Caco-2 (cell line): ENCODE measurements at regions not wholly inside any gene's neighbourhood (a gene's known extent, or its start where the extent isn't known, plus 50 kb on each side); places are given as distances from the start of the nearest gene placed in this dataset.
A peak's percentile ranks its signal among the peaks of the same experiment; 100 is the strongest.
"Not testable (repeated sequence)": the region's sequence is repeated elsewhere in the genome, so short reads cannot be mapped to it uniquely, and the experiment has no call there.

ENCODE experiments used
- BruUV-seq: library from RNA; stranded (reverse); fragments of 400-500 nt; replicated peaks from 2 replicates; lab custom pipeline; 2021; lab: Mats Ljungman, UMichigan
- CTCF ChIA-PET: fragments of 300-600 bp; sonication (Branson Sonifier 250); formaldehyde crosslinking; loops from one replicate; lab custom pipeline; 2022; ENCODE audit warnings: antibody characterized with exemption; lab: Charles Lee
- POLR2A ChIA-PET: fragments of 300-600 bp; sonication (Branson Sonifier 250); formaldehyde crosslinking; loops from one replicate; lab custom pipeline; 2022; ENCODE audit warnings: antibody characterized with exemption; lab: Charles Lee
- DNase-seq, 2 experiments: peaks; one replicate each; pipeline versions ENCODE4 v3.0.0 to v3.0.0-alpha.2; 2020 to 2022
- H3K27me3 ChIP-seq: replicated peaks from 2 replicates; pipeline ENCODE4 v1.6.0; 2011; ENCODE audit warnings: low read length; ENCODE audit not compliant: control insufficient read depth, insufficient read depth
- H3K36me3 ChIP-seq: 2 replicates; pipeline ENCODE4 v1.5.1; 2011; ENCODE audit warnings: low read length; ENCODE audit not compliant: control insufficient read depth, insufficient read depth
- H3K4me1 ChIP-seq: fragments of 250-450 bp; sonication (Bioruptor Pico); 2 replicates; pipeline ENCODE4 v1.5.1; 2020; ENCODE audit warnings: mild to moderate bottlenecking
- H3K4me3 ChIP-seq: 2 replicates; pipeline ENCODE4 v1.5.1; 2011; ENCODE audit warnings: low read depth, mild to moderate bottlenecking, control low read depth, low read length
- H3K9me3 ChIP-seq: fragments of 250-450 bp; sonication (Bioruptor Pico); 2 replicates; pipeline ENCODE4 v1.5.1; 2020; ENCODE audit warnings: mild to moderate bottlenecking, moderate library complexity
- H3K27ac Mint-ChIP-seq: one replicate; pipeline ENCODE4 v1.8.0; 2022; ENCODE audit warnings: mixed read lengths; ENCODE audit not compliant: unreplicated experiment
- H3K27me3 Mint-ChIP-seq: one replicate; pipeline ENCODE4 v1.8.0; 2022; ENCODE audit warnings: mixed read lengths; ENCODE audit not compliant: insufficient read depth, unreplicated experiment
- H3K36me3 Mint-ChIP-seq: one replicate; pipeline ENCODE4 v1.8.0; 2022; ENCODE audit warnings: mild to moderate bottlenecking, mixed read lengths; ENCODE audit not compliant: insufficient read depth, unreplicated experiment
- H3K4me1 Mint-ChIP-seq: one replicate; pipeline ENCODE4 v1.8.0; 2022; ENCODE audit warnings: low read depth, mixed read lengths; ENCODE audit not compliant: unreplicated experiment
- H3K4me3 Mint-ChIP-seq: one replicate; pipeline ENCODE4 v1.8.0; 2022; ENCODE audit warnings: mild to moderate bottlenecking, moderate library complexity, mixed read lengths; ENCODE audit not compliant: unreplicated experiment
- H3K9me3 Mint-ChIP-seq: one replicate; pipeline ENCODE4 v1.8.0; 2022; ENCODE audit warnings: mixed read lengths; ENCODE audit not compliant: unreplicated experiment
- intact Hi-C: fragments of 100-400 bp; cut with micrococcal nuclease; formaldehyde crosslinking; loops from one replicate; pipeline ENCODE4 v1.10.0; 2022; ENCODE audit not compliant: unreplicated experiment

DNA sequence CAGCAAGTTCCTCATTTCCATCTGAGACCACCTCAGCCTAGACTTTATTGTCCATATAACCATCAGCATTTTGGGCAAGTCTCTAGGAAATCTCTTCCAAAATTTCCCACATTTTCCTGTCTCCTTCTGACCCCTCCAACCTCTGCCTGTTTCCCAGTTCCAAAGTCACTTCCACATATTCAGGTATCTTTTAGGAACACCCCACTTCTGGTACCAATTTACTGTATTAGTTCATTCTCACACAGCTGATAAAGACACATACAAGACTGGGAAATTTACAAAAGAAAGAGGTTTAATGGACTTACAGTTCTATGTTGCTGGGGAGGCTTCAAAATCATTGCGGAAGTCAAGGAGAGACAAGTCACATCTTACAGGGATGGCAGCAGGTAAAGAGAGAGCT is 103.6 kb downstream of the ART5 start:
- intact Hi-C loops, CTCF ChIA-PET, H3K4me3 Mint-ChIP-seq, H3K4me3 ChIP-seq, DNase-seq, H3K27me3 Mint-ChIP-seq, H3K27ac Mint-ChIP-seq, H3K27me3 ChIP-seq, H3K9me3 ChIP-seq, H3K4me1 Mint-ChIP-seq, H3K36me3 Mint-ChIP-seq, H3K36me3 ChIP-seq, BruUV-seq, H3K4me1 ChIP-seq, POLR2A ChIA-PET: not testable (repeated sequence)
- peaks cover 35% of the 10 kb centered on the region for H3K9me3 Mint-ChIP-seq

- POLR2A ChIA-PET: not testable (repeated sequence)
These were observed 104.5 kb downstream of the ART5 start for GRCh38 chr11:3537254-3537653.

GRCh38 chr11:3532958-3533357 is 108.8 kb downstream of the ART5 start:
- H3K27me3 ChIP-seq, H3K4me1 Mint-ChIP-seq, H3K4me3 ChIP-seq, H3K9me3 ChIP-seq, H3K4me3 Mint-ChIP-seq, POLR2A ChIA-PET, H3K36me3 Mint-ChIP-seq, intact Hi-C loops, H3K36me3 ChIP-seq, CTCF ChIA-PET, DNase-seq, BruUV-seq, H3K27ac Mint-ChIP-seq, H3K4me1 ChIP-seq, H3K27me3 Mint-ChIP-seq: not testable (repeated sequence)
- peaks cover 28% of the 10 kb centered on the region for H3K9me3 Mint-ChIP-seq

More at GRCh38 chr11:3537254-3537653, 104.5 kb downstream of the ART5 start:
- H3K36me3 Mint-ChIP-seq, BruUV-seq, intact Hi-C loops, H3K36me3 ChIP-seq, H3K27me3 ChIP-seq, H3K4me1 ChIP-seq, H3K4me1 Mint-ChIP-seq, H3K27ac Mint-ChIP-seq, CTCF ChIA-PET, H3K4me3 ChIP-seq, H3K4me3 Mint-ChIP-seq, H3K27me3 Mint-ChIP-seq, DNase-seq, H3K9me3 ChIP-seq: not testable (repeated sequence)
- H3K9me3 Mint-ChIP-seq: peaks cover 35% of the 10 kb centered on the region

- POLR2A ChIA-PET, intact Hi-C loops, H3K4me3 ChIP-seq, H3K27me3 Mint-ChIP-seq, BruUV-seq, H3K9me3 ChIP-seq, H3K36me3 Mint-ChIP-seq, CTCF ChIA-PET, H3K4me3 Mint-ChIP-seq, H3K27ac Mint-ChIP-seq, DNase-seq, H3K27me3 ChIP-seq, H3K36me3 ChIP-seq, H3K4me1 Mint-ChIP-seq, H3K4me1 ChIP-seq: not testable (repeated sequence)
- peaks cover 15% of the 10 kb centered on the region for H3K9me3 Mint-ChIP-seq
These were observed 110.5 kb downstream of the ART5 start for GRCh38 chr11:3531280-3531679.

GRCh38 chr11:3523567-3523966 is 118.2 kb downstream of the ART5 start:
- H3K9me3 ChIP-seq, H3K4me1 ChIP-seq, H3K27ac Mint-ChIP-seq, H3K27me3 ChIP-seq, CTCF ChIA-PET, DNase-seq, H3K4me3 ChIP-seq, H3K4me1 Mint-ChIP-seq, H3K27me3 Mint-ChIP-seq, intact Hi-C loops, H3K36me3 ChIP-seq, POLR2A ChIA-PET, H3K4me3 Mint-ChIP-seq, BruUV-seq: not testable (repeated sequence)
- Mint-ChIP-seq H3K9me3 (peaks cover 10% of the 10 kb centered on the region), H3K36me3 (peaks cover 28% of the 10 kb centered on the region)

DNA sequence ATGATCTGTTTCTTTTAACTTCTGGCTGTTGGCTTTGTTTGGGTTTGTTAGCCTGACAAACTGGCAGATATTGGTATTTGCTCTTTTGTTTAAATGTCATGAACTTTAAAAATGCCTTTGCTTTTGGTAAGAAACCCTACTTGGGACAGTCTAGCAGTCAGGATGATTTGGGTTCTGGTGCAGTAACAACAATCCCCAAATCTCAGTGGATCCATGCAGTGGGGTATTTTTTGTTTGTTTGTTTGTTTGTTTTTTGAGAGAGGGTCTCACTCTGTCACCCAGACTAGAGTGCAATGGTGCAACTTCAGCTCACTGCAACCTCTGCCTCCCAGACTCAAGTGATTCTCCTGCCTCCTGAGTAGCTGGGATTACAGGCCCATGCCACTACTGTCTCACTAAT is 120.9 kb downstream of the ART5 start:
- H3K4me3 ChIP-seq, POLR2A ChIA-PET, H3K4me1 ChIP-seq, H3K4me3 Mint-ChIP-seq, H3K27me3 ChIP-seq, H3K27me3 Mint-ChIP-seq, H3K27ac Mint-ChIP-seq, H3K9me3 ChIP-seq, CTCF ChIA-PET, H3K36me3 ChIP-seq, DNase-seq, BruUV-seq, intact Hi-C loops: not testable (repeated sequence)
- H3K9me3 Mint-ChIP-seq: peaks cover 23% of the 10 kb centered on the region
- peaks cover 20% of the 10 kb centered on the region for H3K4me1 Mint-ChIP-seq
- H3K36me3 Mint-ChIP-seq: peaks cover 33% of the 10 kb centered on the region

GRCh38 chr11:3519841-3520240 is 122.0 kb downstream of the ART5 start:
- H3K4me3 ChIP-seq, H3K36me3 ChIP-seq, H3K27me3 Mint-ChIP-seq, BruUV-seq, POLR2A ChIA-PET, H3K27me3 ChIP-seq, H3K9me3 ChIP-seq, intact Hi-C loops, CTCF ChIA-PET: not testable (repeated sequence)
- Mint-ChIP-seq H3K4me1 (peaks cover 28% of the 10 kb centered on the region), H3K36me3 (peaks cover 33% of the 10 kb centered on the region), H3K4me3 (peak overlapping the region; percentile 5), H3K27ac (peak overlapping the region; percentile 52), H3K9me3 (peaks cover 23% of the 10 kb centered on the region)
- H3K4me1 ChIP-seq: peaks cover 11% of the 10 kb centered on the region
- peak; percentile 71 to 72 for DNase-seq
